ENCODE measurements at regions not wholly inside any gene's neighbourhood (a gene's known extent, or its start where the extent isn't known, plus 50 kb on each side); places are given as distances from the start of the nearest gene placed in this dataset.
"Not testable (repeated sequence)": the region's sequence is repeated elsewhere in the genome, so short reads cannot be mapped to it uniquely, and the experiment has no call there.

DNA sequence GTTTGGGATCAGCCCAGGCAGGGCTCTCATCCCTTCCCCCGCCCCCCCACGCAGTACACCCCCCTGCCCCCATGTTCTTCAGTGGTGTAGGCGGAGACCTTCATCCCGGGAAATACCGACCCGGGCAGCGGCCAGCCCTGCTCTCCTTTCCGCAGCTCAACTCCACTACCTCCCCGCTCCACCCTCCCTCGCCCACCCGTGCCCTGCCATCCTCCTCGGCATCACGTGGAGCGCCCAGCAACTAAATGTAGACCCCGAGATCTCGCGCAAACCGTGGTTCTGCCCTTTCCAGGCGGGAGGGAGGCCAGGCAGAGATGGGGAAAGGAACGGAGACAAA is 1932.2 kb upstream of the DEFB115 start:
- ChIA-PET CTCF (no interaction called here), POLR2A (no interaction called here)
- Mint-ChIP-seq H3K36me3 (ENCODE audit: low read depth) (peaks cover 3% of the 10 kb centered on the region), H3K4me1 (ENCODE audit: low read depth) (no peaks in the 10 kb centered on the region), H3K4me3 (no peak overlapping the region), H3K27ac (no peak overlapping the region), H3K27me3 (no peaks in the 10 kb centered on the region), H3K9me3 (peaks cover 20% of the 10 kb centered on the region)
- intact Hi-C loops (cut with micrococcal nuclease), result no loop called here
- DNase-seq (no peak), ATAC-seq (no peak)
- no peak for TF ChIP-seq CTCF (IDR thresholded peaks at IDR 0.05)

DNA sequence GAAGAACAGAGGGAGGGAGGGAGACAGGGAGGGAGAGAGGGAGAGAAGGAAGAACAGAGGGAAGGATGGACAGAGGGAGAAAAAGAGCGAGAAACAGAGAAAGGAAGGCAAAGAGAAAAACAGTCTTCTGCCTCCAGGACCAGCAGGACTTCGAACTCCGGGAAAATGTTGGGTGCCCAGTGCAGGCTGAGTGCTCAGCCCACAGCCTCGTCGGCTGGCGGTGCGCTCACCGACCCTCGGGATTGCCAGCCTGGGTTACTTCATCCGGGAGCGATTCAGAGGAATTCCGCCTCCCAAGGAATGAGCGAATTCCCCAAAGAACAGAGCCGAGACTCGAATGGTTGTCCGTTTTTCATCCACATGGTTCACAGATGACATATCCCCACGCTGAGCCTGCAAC is 1931.7 kb upstream of the DEFB115 start:
- POLR2A ChIA-PET; H3K4me1 Mint-ChIP-seq (ENCODE audit: low read depth): not testable (repeated sequence)

DNA sequence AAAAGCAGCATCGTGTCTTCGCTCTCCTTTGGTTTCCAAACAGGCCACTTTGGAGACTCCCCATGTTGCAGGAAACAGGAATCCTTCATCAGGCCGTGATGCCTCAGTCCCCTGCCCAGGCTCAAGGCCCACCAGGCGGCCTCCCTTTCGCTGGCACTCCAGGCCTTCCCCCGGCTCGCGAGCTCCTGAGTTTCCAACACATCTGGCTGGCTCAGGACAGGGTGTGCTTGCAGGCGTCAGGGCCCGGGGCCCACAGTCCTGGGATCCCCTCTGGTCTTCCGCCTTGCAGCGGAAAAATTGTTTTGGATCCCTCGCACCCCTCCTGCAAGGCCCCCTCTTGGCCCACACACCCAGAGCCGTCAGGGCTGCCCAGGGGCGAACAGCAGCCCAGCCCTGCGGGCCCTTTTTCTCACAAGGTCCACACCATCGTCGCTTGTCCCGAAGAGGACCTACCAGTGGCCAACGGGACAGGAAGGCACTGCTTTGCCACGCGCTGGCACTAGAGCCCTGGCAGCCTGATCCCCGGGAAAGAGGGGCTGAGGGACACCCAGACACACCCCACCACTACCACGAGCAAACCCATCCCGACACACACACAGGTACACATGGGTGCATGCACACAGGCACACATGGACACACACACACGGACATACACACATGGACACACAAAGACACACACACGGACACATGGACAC is 1930.9 kb upstream of the DEFB115 start:
- Mint-ChIP-seq H3K27ac (no peak overlapping the region), H3K36me3 (ENCODE audit: low read depth) (peaks cover 5% of the 10 kb centered on the region), H3K9me3 (peaks cover 26% of the 10 kb centered on the region), H3K27me3 (no peaks in the 10 kb centered on the region), H3K4me3 (no peak overlapping the region), H3K4me1 (ENCODE audit: low read depth) (no peaks in the 10 kb centered on the region)
- POLR2A ChIA-PET, result no interaction called here
- intact Hi-C loops (cut with micrococcal nuclease), result no loop called here
- ATAC-seq (no peak), DNase-seq (no peak)
- CTCF ChIA-PET, result no interaction called here
- TF ChIP-seq CTCF (IDR thresholded peaks at IDR 0.05), result no peak

More for the DNA sequence above, 1931.7 kb upstream of the DEFB115 start:
- DNase-seq; H3K36me3 Mint-ChIP-seq (ENCODE audit: low read depth); H3K27ac Mint-ChIP-seq; intact Hi-C loops (cut with micrococcal nuclease); H3K27me3 Mint-ChIP-seq; H3K4me3 Mint-ChIP-seq; CTCF ChIA-PET; ATAC-seq: not testable (repeated sequence)
- H3K9me3 Mint-ChIP-seq, result peaks cover 25% of the 10 kb centered on the region

DNA sequence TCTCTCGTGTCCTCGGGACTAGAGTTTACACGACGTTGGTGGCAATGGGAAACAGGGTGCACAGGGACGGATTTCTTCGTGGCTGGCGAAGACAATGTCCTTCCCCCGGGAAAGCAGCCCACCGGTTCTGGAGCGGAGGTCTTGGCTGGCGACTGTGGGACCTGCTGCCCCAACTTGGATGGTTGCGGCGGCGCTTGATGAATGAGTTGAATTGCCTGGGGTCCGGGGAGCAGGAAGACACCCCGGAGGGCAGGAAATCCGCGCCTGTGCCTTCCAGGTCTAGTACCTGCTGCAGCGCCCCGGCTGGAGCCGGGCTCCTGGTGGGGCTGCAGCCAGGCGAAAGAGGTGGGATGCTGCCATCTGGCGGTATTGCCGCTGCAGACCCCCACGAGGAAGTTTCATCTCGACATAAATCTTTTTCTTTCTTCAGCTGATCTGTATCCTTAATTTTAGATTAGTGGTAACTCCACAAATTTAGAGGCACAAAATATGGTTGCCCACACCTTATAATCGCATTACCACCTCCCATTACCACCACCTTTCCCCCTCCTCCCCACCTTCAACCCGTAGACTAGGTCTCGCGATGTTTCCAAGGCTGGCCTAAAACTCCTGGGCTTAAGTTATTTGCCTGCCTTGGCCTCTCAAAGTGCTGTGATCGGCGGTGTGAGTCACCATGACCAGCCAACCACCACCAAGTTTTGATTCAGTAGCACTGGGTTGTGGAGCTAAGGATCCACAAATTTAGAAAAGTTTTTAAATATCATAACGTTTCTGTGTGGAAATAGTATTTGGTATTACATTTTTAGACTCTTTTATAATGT is 1929.7 kb upstream of the DEFB115 start:
- H3K27me3 Mint-ChIP-seq; POLR2A ChIA-PET; H3K4me3 Mint-ChIP-seq; H3K27ac Mint-ChIP-seq; CTCF ChIA-PET; H3K4me1 Mint-ChIP-seq (ENCODE audit: low read depth); H3K36me3 Mint-ChIP-seq (ENCODE audit: low read depth); ATAC-seq; intact Hi-C loops (cut with micrococcal nuclease): not testable (repeated sequence)
- H3K9me3 Mint-ChIP-seq, result peaks cover 35% of the 10 kb centered on the region
- DNase-seq, result peak; percentile 17

- H3K27me3 Mint-ChIP-seq; H3K36me3 Mint-ChIP-seq (ENCODE audit: low read depth); DNase-seq; intact Hi-C loops (cut with micrococcal nuclease); POLR2A ChIA-PET; H3K4me3 Mint-ChIP-seq; CTCF ChIA-PET; H3K4me1 Mint-ChIP-seq (ENCODE audit: low read depth); H3K27ac Mint-ChIP-seq; ATAC-seq: not testable (repeated sequence)
- H3K9me3 Mint-ChIP-seq, result peaks cover 44% of the 10 kb centered on the region
Measured at GRCh38 chr20:29330429-29331115, 1926.9 kb upstream of the DEFB115 start.

DNA sequence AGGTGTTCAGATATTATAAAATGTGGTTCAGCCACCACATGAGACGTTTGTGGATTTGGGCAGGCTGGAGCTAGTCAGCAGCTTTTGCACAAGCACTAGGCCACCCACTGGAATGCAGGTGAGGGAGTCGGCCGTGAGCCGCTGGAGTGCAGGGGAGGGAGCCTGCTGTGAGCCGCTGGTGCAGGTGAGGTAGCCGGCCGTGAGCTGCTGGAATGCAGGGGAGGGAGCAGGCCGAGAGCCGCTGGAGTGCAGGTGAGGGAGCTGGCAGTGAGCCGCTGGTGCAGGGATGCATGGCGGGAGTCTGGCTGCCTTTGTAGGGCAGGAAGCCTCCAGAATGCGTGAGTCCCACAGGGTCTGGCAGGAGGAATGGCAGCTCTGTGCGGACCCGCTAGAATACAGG is 1907.6 kb upstream of the DEFB115 start:
- intact Hi-C loops (cut with micrococcal nuclease), result no loop called here
- Mint-ChIP-seq H3K9me3 (peaks cover 9% of the 10 kb centered on the region), H3K4me1 (ENCODE audit: low read depth) (no peaks in the 10 kb centered on the region), H3K27me3 (no peaks in the 10 kb centered on the region), H3K4me3 (no peak overlapping the region), H3K27ac (no peak overlapping the region), H3K36me3 (ENCODE audit: low read depth) (no peaks in the 10 kb centered on the region)
- DNase-seq, result no peak
- TF ChIP-seq CTCF (IDR thresholded peaks at IDR 0.05), result no peak
- POLR2A ChIA-PET, result no interaction called here
- ATAC-seq, result no peak
- CTCF ChIA-PET, result no interaction called here

GRCh38 chr20:29375937-29376336 is 1881.5 kb upstream of the DEFB115 start:
- CTCF ChIA-PET; POLR2A ChIA-PET; H3K4me3 Mint-ChIP-seq; H3K27ac Mint-ChIP-seq; ATAC-seq; H3K27me3 Mint-ChIP-seq; H3K9me3 Mint-ChIP-seq; H3K4me1 Mint-ChIP-seq (ENCODE audit: low read depth); DNase-seq; intact Hi-C loops (cut with micrococcal nuclease); H3K36me3 Mint-ChIP-seq (ENCODE audit: low read depth): not testable (repeated sequence)

GRCh38 chr20:29392853-29393252 is 1864.6 kb upstream of the DEFB115 start:
- intact Hi-C loops (cut with micrococcal nuclease); POLR2A ChIA-PET; H3K27me3 Mint-ChIP-seq; H3K9me3 Mint-ChIP-seq; H3K27ac Mint-ChIP-seq; ATAC-seq; H3K4me1 Mint-ChIP-seq (ENCODE audit: low read depth); H3K36me3 Mint-ChIP-seq (ENCODE audit: low read depth); H3K4me3 Mint-ChIP-seq; DNase-seq; CTCF ChIA-PET: not testable (repeated sequence)

Measured in activated CD8-positive, alpha-beta T cell treated with anti-CD3 and anti-CD28 coated beads for 36 hours (primary cell).